ENCODE measurements at regions not wholly inside any gene's neighbourhood (a gene's known extent, or its start where the extent isn't known, plus 50 kb on each side); places are given as distances from the start of the nearest gene placed in this dataset.

- Mint-ChIP-seq H3K9me3 (peaks cover 0 to 2% of the 10 kb centered on the region in 2 donors), H3K27ac (no peak overlapping the region), H3K36me3 (ENCODE audit: insufficient read depth in 2 of 2) (no peaks in the 10 kb centered on the region), H3K4me3 (no peak overlapping the region), H3K27me3 (ENCODE audit: low read depth) (no peaks in the 10 kb centered on the region), H3K4me1 (ENCODE audit: low read depth) (no peaks in the 10 kb centered on the region)
- DNase-seq (no peak), ATAC-seq (replicated peaks in 1 of 2) (no peak)
Measured at GRCh38 chr13:72204291-72204690, 337.3 kb upstream of the DACH1 start.

GRCh38 chr13:72201726-72202125 lies 334.7 kb upstream of the DACH1 start:
- Mint-ChIP-seq H3K4me3 (no peak overlapping the region), H3K27me3 (ENCODE audit: low read depth) (no peaks in the 10 kb centered on the region), H3K9me3 (peaks cover 0 to 1% of the 10 kb centered on the region in 2 donors), H3K27ac (no peak overlapping the region), H3K36me3 (ENCODE audit: insufficient read depth in 2 of 2) (no peaks in the 10 kb centered on the region), H3K4me1 (ENCODE audit: low read depth) (no peaks in the 10 kb centered on the region)
- no peak for ATAC-seq (replicated peaks in 1 of 2)
- no peak for DNase-seq

GRCh38 chr13:72199640-72200039 lies 332.6 kb upstream of the DACH1 start:
- Mint-ChIP-seq H3K9me3 (peaks cover 0 to 1% of the 10 kb centered on the region in 2 donors), H3K27ac (no peak overlapping the region), H3K36me3 (ENCODE audit: insufficient read depth in 2 of 2) (no peaks in the 10 kb centered on the region), H3K4me3 (no peak overlapping the region), H3K27me3 (ENCODE audit: low read depth) (no peaks in the 10 kb centered on the region), H3K4me1 (ENCODE audit: low read depth) (no peaks in the 10 kb centered on the region)
- DNase-seq (no peak), ATAC-seq (replicated peaks in 1 of 2) (no peak)

DNA sequence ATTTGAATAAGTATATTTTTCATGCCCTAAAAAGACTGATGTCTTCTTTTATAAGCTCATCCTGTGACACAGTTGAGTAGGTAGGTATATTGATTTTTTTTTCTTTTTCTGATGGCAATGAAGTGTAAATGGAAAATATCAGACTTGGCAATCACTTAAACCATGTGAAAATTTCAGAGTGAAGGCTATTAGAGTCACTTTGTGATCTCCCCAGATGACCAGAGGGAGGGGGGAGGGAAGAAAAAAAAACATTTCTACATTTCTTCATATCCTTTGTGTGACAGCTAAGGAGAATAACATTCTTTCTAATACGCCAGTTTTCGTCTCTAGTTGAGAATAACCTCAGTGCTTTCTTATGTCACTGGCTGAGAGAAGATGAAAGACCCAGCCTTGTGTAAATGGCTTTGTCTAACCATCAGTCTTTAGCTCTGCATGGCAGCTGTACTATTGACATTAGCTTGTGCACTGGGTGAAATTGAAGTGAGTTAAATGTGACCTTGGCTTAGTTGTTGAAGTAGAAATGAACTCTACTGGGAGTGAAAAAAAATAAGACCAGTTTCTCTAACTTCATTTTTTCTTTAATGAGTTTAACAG lies 332.1 kb upstream of the DACH1 start:
- DNase-seq = no peak
- no peak for ATAC-seq (replicated peaks in 1 of 2)
- H3K4me1 Mint-ChIP-seq (ENCODE audit: low read depth) = no peaks in the 10 kb centered on the region
- H3K9me3 Mint-ChIP-seq = peaks cover 0 to 1% of the 10 kb centered on the region in 2 donors
- H3K27ac Mint-ChIP-seq = no peak overlapping the region
- H3K36me3 Mint-ChIP-seq (ENCODE audit: insufficient read depth in 2 of 2) = no peaks in the 10 kb centered on the region
- no peak overlapping the region for H3K4me3 Mint-ChIP-seq
- H3K27me3 Mint-ChIP-seq (ENCODE audit: low read depth) = no peaks in the 10 kb centered on the region

- DNase-seq = no peak
Measured at GRCh38 chr13:72198042-72198441, 331.0 kb upstream of the DACH1 start.

GRCh38 chr13:72195044-72195704 lies 328.2 kb upstream of the DACH1 start:
- DNase-seq = no peak
- Mint-ChIP-seq H3K9me3 (peaks cover 1 to 2% of the 10 kb centered on the region in 2 donors), H3K27ac (no peak overlapping the region), H3K4me3 (no peak overlapping the region), H3K4me1 (ENCODE audit: low read depth) (no peaks in the 10 kb centered on the region), H3K27me3 (ENCODE audit: low read depth) (no peaks in the 10 kb centered on the region), H3K36me3 (ENCODE audit: insufficient read depth in 2 of 2) (no peaks in the 10 kb centered on the region)
- ATAC-seq (replicated peaks in 1 of 2) = no peak

More at GRCh38 chr13:72198042-72198441, 331.0 kb upstream of the DACH1 start:
- H3K27me3 Mint-ChIP-seq (ENCODE audit: low read depth) = no peaks in the 10 kb centered on the region
- no peaks in the 10 kb centered on the region for H3K36me3 Mint-ChIP-seq (ENCODE audit: insufficient read depth in 2 of 2)
- no peak for ATAC-seq (replicated peaks in 1 of 2)
- H3K9me3 Mint-ChIP-seq = peaks cover 0 to 1% of the 10 kb centered on the region in 2 donors
- no peak overlapping the region for H3K4me3 Mint-ChIP-seq
- no peaks in the 10 kb centered on the region for H3K4me1 Mint-ChIP-seq (ENCODE audit: low read depth)
- H3K27ac Mint-ChIP-seq = no peak overlapping the region

DNA sequence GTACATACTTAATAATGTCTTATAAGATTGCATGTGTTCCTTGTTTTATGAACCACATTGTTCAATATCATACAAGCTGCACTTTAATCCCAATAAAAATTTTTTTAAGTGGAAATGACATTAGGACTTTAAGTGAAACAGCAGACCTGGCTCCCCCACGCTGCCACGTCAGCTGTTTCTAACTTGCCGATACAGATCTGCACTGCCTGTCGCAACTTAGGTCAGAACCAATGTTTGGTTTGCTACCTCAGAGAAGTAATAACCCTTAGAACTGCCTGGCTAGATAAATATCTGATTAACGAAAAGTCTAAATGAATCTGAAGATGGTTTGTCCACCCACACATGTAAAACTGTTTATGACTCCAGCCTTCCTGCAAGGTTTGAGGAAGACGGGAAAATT lies 327.5 kb upstream of the DACH1 start:
- H3K36me3 Mint-ChIP-seq (ENCODE audit: insufficient read depth in 2 of 2) = no peaks in the 10 kb centered on the region
- H3K4me1 Mint-ChIP-seq (ENCODE audit: low read depth) = no peaks in the 10 kb centered on the region
- no peaks in the 10 kb centered on the region for H3K27me3 Mint-ChIP-seq (ENCODE audit: low read depth)
- no peak overlapping the region for H3K4me3 Mint-ChIP-seq
- no peak for DNase-seq
- no peak for ATAC-seq (replicated peaks in 1 of 2)
- H3K27ac Mint-ChIP-seq = no peak overlapping the region
- H3K9me3 Mint-ChIP-seq = peaks cover 1 to 2% of the 10 kb centered on the region in 2 donors

- no peak overlapping the region for H3K4me3 Mint-ChIP-seq
- no peak overlapping the region for H3K27ac Mint-ChIP-seq
- no peak for ATAC-seq (replicated peaks in 1 of 2)
- no peaks in the 10 kb centered on the region for H3K36me3 Mint-ChIP-seq (ENCODE audit: insufficient read depth in 2 of 2)
- no peaks in the 10 kb centered on the region for H3K27me3 Mint-ChIP-seq (ENCODE audit: low read depth)
- peaks cover 6 to 10% of the 10 kb centered on the region in 2 donors for H3K9me3 Mint-ChIP-seq
- no peaks in the 10 kb centered on the region for H3K4me1 Mint-ChIP-seq (ENCODE audit: low read depth)
- DNase-seq = no peak
Measured at GRCh38 chr13:72186730-72187422, 319.9 kb upstream of the DACH1 start.

DNA sequence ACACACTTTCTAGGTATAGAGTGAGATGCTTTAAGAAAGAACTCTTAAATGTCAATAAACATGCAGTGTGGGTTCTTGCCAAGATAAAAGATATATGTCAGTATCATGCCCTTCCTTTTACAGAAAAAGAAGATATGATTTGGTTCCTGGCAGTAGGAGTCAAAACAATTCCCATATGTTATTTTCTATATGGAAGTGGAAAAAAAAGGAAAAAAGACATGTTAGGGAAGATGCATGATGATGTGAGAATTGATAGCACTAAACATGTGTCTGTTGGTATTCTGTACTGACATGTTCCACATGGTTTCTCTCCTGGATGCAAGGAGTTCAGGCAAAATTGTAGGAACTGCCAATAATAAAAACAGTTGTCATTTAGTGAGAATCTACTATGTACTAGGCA lies 318.8 kb upstream of the DACH1 start:
- H3K4me1 Mint-ChIP-seq (ENCODE audit: low read depth) = no peaks in the 10 kb centered on the region
- no peaks in the 10 kb centered on the region for H3K36me3 Mint-ChIP-seq (ENCODE audit: insufficient read depth in 2 of 2)
- ATAC-seq (replicated peaks in 1 of 2) (no peak), DNase-seq (no peak)
- H3K27me3 Mint-ChIP-seq (ENCODE audit: low read depth) = no peaks in the 10 kb centered on the region
- no peak overlapping the region for H3K27ac Mint-ChIP-seq
- H3K4me3 Mint-ChIP-seq = no peak overlapping the region
- H3K9me3 Mint-ChIP-seq = peaks cover 6 to 10% of the 10 kb centered on the region in 2 donors

GRCh38 chr13:72181661-72182060 lies 314.7 kb upstream of the DACH1 start:
- Mint-ChIP-seq H3K36me3 (ENCODE audit: insufficient read depth in 2 of 2) (no peaks in the 10 kb centered on the region), H3K9me3 (peaks cover 6% of the 10 kb centered on the region in 2 donors), H3K4me1 (ENCODE audit: low read depth) (no peaks in the 10 kb centered on the region), H3K4me3 (no peak overlapping the region), H3K27me3 (ENCODE audit: low read depth) (no peaks in the 10 kb centered on the region), H3K27ac (no peak overlapping the region)
- ATAC-seq (replicated peaks in 1 of 2) (no peak), DNase-seq (no peak)

DNA sequence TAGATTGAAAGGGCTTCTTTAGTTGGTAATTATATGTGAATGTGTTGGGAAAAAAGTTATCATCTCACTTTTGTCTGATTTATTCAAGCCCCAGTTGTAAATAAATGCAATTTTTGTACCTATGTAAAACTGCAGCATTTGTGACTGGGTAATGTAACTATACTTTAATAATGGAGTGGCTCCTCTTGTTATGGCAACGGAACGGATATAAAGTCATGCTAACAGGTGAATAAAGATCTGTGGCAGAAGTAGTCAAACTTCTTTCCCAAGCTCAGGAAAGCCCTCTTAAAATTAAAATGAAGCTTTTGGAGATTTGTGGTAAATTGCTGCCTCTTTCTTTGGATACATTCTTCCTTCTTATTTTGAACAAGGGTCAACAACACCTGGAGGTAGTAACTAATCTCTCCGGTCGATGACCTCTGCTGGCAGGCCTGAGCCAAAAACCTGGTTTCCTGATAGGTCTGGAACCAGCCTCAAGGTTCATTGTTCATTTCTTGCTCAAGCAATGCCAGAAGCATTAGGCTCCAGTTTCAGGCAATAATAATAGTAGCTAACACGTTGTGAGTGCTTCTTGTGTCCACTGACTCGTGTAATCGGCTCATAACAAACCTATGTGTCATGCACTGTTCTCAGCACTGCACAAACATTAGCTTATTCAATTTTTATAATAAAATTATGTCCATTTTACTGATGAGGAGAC lies 313.4 kb upstream of the DACH1 start:
- DNase-seq (no peak), ATAC-seq (replicated peaks in 1 of 2) (no peak)
- Mint-ChIP-seq H3K27me3 (ENCODE audit: low read depth) (no peaks in the 10 kb centered on the region), H3K9me3 (peaks cover 6% of the 10 kb centered on the region in 2 donors), H3K4me3 (no peak overlapping the region), H3K4me1 (ENCODE audit: low read depth) (no peaks in the 10 kb centered on the region), H3K27ac (no peak overlapping the region), H3K36me3 (ENCODE audit: insufficient read depth in 2 of 2) (no peaks in the 10 kb centered on the region)

DNA sequence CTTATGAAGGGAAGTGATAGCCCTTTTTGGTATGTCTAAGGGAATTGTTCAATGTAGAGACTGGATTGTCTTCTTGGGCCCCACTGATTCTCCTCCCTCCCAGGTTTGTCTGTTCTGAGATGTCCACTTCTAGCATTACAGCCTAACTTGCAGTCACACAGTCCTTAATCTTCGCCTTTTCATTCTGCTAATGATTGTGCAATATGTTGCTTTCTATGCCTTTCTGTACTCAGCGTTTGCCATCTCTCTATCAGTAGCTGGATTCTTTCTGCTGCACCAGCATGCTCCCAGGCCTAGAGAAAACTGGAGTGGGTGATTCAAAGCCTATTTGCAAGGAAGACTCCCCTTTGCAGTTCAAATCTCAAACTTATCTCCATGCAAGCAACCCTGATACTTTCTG lies 307.5 kb upstream of the DACH1 start:
- Mint-ChIP-seq H3K9me3 (peaks cover 0 to 5% of the 10 kb centered on the region in 2 donors), H3K27me3 (ENCODE audit: low read depth) (no peaks in the 10 kb centered on the region), H3K36me3 (ENCODE audit: insufficient read depth in 2 of 2) (no peaks in the 10 kb centered on the region), H3K4me3 (no peak overlapping the region), H3K27ac (no peak overlapping the region), H3K4me1 (ENCODE audit: low read depth) (no peaks in the 10 kb centered on the region)
- DNase-seq (no peak), ATAC-seq (replicated peaks in 1 of 2) (no peak)

GRCh38 chr13:72170571-72170970 lies 303.6 kb upstream of the DACH1 start:
- ATAC-seq (replicated peaks in 1 of 2) (no peak), DNase-seq (no peak)
- Mint-ChIP-seq H3K4me1 (ENCODE audit: low read depth) (no peaks in the 10 kb centered on the region), H3K4me3 (no peak overlapping the region), H3K9me3 (peaks cover 2 to 3% of the 10 kb centered on the region in 2 donors), H3K27me3 (ENCODE audit: low read depth) (no peaks in the 10 kb centered on the region), H3K36me3 (ENCODE audit: insufficient read depth in 2 of 2) (no peaks in the 10 kb centered on the region), H3K27ac (no peak overlapping the region)

Data from activated T-cell treated with anti-CD3 and anti-CD28 coated beads, Interleukin-2, amount 50 U/mL, for 72 hours (primary cell).